ENCODE measurements at regions not wholly inside any gene's neighbourhood (a gene's known extent, or its start where the extent isn't known, plus 50 kb on each side); places are given as distances from the start of the nearest gene placed in this dataset.

- TF ChIP-seq CTCF (IDR thresholded peaks at IDR 0.05; ENCODE audit: poor library complexity) (no peak), EZH2 (IDR thresholded peaks at IDR 0.05; ENCODE audit: borderline replicate concordance) (no peak), EZH2phosphoT487 (IDR thresholded peaks at IDR 0.05; ENCODE audit: low read depth, severe bottlenecking, unreplicated experiment) (no peak)
Observed at GRCh38 chr3:152522036-152522435, 253.3 kb downstream of the MBNL1 start.

Measured in hepatocyte (in vitro differentiated cells).